CD4-positive, alpha-beta T cell (primary cell): ENCODE measurements at regions not wholly inside any gene's neighbourhood (a gene's known extent, or its start where the extent isn't known, plus 50 kb on each side); places are given as distances from the start of the nearest gene placed in this dataset.

Experiments used
- ATAC-seq: fragments of 200-7000 bp; cut with Tn5 transposase; one replicate; pipeline ENCODE4 v1.10.0; 2022; ENCODE audit warnings: mild to moderate bottlenecking; ENCODE audit not compliant: poor library complexity
- CTCF ChIA-PET: fragments of 350-600 bp; sonication (Branson Sonifier 250); formaldehyde crosslinking; loops from one replicate; lab custom pipeline; 2021; ENCODE audit warnings: antibody characterized with exemption, inconsistent platforms; lab: Charles Lee
- POLR2A ChIA-PET: fragments of 350-600 bp; sonication (Branson Sonifier 250); formaldehyde crosslinking; loops from one replicate; lab custom pipeline; 2021; ENCODE audit warnings: antibody characterized with exemption, inconsistent platforms; lab: Charles Lee
- DNase-seq, 14 experiments: peaks; one replicate each; pipeline ENCODE4 v3.0.0-alpha.2; 2013 to 2020; ENCODE audit warnings: mixed read lengths in 2 of 14
- H3K27ac ChIP-seq, 2 donors: one replicate each; pipeline versions ENCODE4 v1.5.1 to v1.7.0; 2013; ENCODE audit warnings: low read length in 2 of 2, low read depth in 1 of 2, mild to moderate bottlenecking in 1 of 2
- H3K27me3 ChIP-seq, 2 experiments: 1 replicate in 1 of 2; 2 replicates in 1 of 2; pipeline versions ENCODE4 v1.6.1 to v1.7.0; 2013; ENCODE audit warnings: low read length in 2 of 2, control low read depth in 1 of 2, mild to moderate bottlenecking in 1 of 2, moderate library complexity in 1 of 2; ENCODE audit not compliant: insufficient read depth in 2 of 2, control insufficient read depth in 1 of 2
- H3K36me3 ChIP-seq: one replicate; pipeline ENCODE4 v1.6.1; 2013; ENCODE audit warnings: low read length, control low read depth; ENCODE audit not compliant: insufficient read depth
- H3K4me1 ChIP-seq: one replicate; pipeline ENCODE4 v1.6.1; 2013; ENCODE audit warnings: low read length, control low read depth; ENCODE audit not compliant: insufficient read depth
- H3K4me3 ChIP-seq: one replicate; pipeline ENCODE4 v1.5.1; 2013; ENCODE audit warnings: mild to moderate bottlenecking, low read length, moderate library complexity
- H3K9me3 ChIP-seq, 2 experiments: 1 replicate in 1 of 2; 2 replicates in 1 of 2; pipeline versions ENCODE4 v1.6.1 to v1.7.0; 2013; ENCODE audit warnings: low read length in 2 of 2, mild to moderate bottlenecking in 2 of 2, control low read depth in 1 of 2, moderate library complexity in 1 of 2; ENCODE audit not compliant: control insufficient read depth in 1 of 2, insufficient read depth in 1 of 2
- H3K27ac Mint-ChIP-seq: one replicate; pipeline ENCODE4 v1.8.0; 2020; ENCODE audit warnings: mixed read lengths
- H3K27me3 Mint-ChIP-seq: one replicate; pipeline ENCODE4 v1.8.0; 2021; ENCODE audit warnings: mixed read lengths
- H3K36me3 Mint-ChIP-seq: one replicate; pipeline ENCODE4 v1.8.0; 2021; ENCODE audit warnings: low read depth, mixed read lengths
- H3K4me1 Mint-ChIP-seq: one replicate; pipeline ENCODE4 v1.8.0; 2021; ENCODE audit warnings: low read depth, mixed read lengths
- H3K4me3 Mint-ChIP-seq: one replicate; pipeline ENCODE4 v1.8.0; 2020; ENCODE audit warnings: mild to moderate bottlenecking, mixed read lengths
- H3K9me3 Mint-ChIP-seq: one replicate; pipeline ENCODE4 v1.8.0; 2020; ENCODE audit warnings: mixed read lengths
- CTCF ChIP-seq: fragments of 200-600 bp; IDR thresholded peaks from one replicate; pipeline ENCODE4 v1.8.0; 2022; ENCODE audit warnings: antibody characterized with exemption, mild to moderate bottlenecking
- intact Hi-C, 2 experiments: fragments of 100-400 bp; cut with DNase I in 1 of 2; cut with micrococcal nuclease in 1 of 2; formaldehyde crosslinking; loops; one replicate each; pipeline versions ENCODE4 v1.15.1 to v1.9.0; 2023 to 2025; cut with DNase I, micrococcal nuclease

DNA sequence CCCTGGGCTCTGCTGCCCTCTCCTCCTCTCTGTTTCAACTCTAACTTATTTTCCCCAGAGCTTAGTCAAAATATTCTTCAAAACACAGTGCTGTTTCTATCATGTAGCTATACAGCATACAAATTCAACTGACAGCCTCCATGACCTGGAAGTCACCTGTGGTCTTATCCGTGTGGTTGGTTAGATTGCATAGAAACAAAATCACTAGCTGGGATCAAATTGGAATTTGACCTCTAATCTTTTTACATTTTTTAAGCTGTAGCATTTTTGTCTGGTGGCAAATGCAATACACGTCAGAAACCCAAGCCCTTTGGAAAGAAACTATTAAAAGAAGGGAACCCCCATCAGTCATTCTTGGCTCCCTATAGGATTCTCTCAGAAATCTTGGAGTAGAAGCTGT, 57.3 kb downstream of the ABCC12 start:
- Mint-ChIP-seq H3K36me3 (no peaks in the 10 kb centered on the region), H3K27me3 (peaks cover 11% of the 10 kb centered on the region), H3K27ac (no peak overlapping the region), H3K9me3 (no peaks in the 10 kb centered on the region), H3K4me3 (no peak overlapping the region), H3K4me1 (no peaks in the 10 kb centered on the region)
- DNase-seq, result no peak
- no peak for ATAC-seq
- Histone ChIP-seq H3K9me3 (no peaks in the 10 kb centered on the region), H3K4me1 (peaks cover 4% of the 10 kb centered on the region), H3K4me3 (no peak overlapping the region), H3K36me3 (no peaks in the 10 kb centered on the region), H3K27ac (no peak overlapping the region), H3K27me3 (peaks cover 0 to 5% of the 10 kb centered on the region in 2 experiments)
- ChIA-PET POLR2A (no interaction called here), CTCF (interaction anchor here (0.5 kb wide), 1 partner anchor 985 kb away, joined by 3 read pairs; no protein-coding TSS in a partner anchor)
- no peak for TF ChIP-seq CTCF
- intact Hi-C loops, result no loop called here

DNA sequence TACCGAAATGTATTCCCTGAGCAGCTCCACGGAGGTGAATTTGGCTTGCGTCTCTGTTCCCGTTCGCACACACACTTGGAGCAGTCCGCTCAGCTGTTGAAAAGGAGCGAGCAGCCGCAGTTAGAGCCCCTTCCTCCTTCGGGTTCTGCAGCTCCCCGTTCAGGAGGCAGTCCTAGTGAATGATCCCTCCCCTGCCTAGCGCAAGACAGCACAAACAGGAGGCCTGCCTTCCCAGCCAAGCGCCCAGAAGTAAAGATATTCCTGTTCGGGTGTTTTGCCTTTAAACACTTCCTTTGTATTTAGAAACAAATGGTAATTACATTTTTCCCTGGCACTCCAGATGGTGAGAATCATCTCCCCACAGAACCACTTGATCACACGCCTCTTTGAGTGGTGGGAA, 64.7 kb downstream of the ABCC12 start:
- H3K27ac Mint-ChIP-seq, result no peak overlapping the region
- no peak for DNase-seq
- no peak overlapping the region for H3K27ac ChIP-seq
- CTCF ChIA-PET, result no interaction called here
- H3K36me3 Mint-ChIP-seq, result no peaks in the 10 kb centered on the region
- POLR2A ChIA-PET, result no interaction called here
- H3K4me1 Mint-ChIP-seq, result no peaks in the 10 kb centered on the region
- H3K4me3 Mint-ChIP-seq, result no peak overlapping the region
- no peaks in the 10 kb centered on the region for H3K4me1 ChIP-seq
- no peak for TF ChIP-seq CTCF
- H3K36me3 ChIP-seq, result no peaks in the 10 kb centered on the region
- H3K27me3 Mint-ChIP-seq, result peaks cover 13% of the 10 kb centered on the region
- intact Hi-C loops, result no loop called here
- H3K9me3 Mint-ChIP-seq, result no peaks in the 10 kb centered on the region
- H3K27me3 ChIP-seq, result peaks cover 0 to 4% of the 10 kb centered on the region in 2 experiments
- H3K4me3 ChIP-seq, result no peak overlapping the region
- H3K9me3 ChIP-seq, result no peaks in the 10 kb centered on the region
- no peak for ATAC-seq

GRCh38 chr16:48089053-48089792, 66.6 kb downstream of the ABCC12 start:
- H3K9me3 ChIP-seq, result no peaks in the 10 kb centered on the region
- Mint-ChIP-seq H3K36me3 (no peaks in the 10 kb centered on the region), H3K9me3 (no peaks in the 10 kb centered on the region), H3K4me1 (no peaks in the 10 kb centered on the region), H3K4me3 (no peak overlapping the region), H3K27ac (no peak overlapping the region), H3K27me3 (peaks cover 21% of the 10 kb centered on the region)
- no peaks in the 10 kb centered on the region for H3K36me3 ChIP-seq
- no peak overlapping the region for H3K27ac ChIP-seq
- no peaks in the 10 kb centered on the region for H3K4me1 ChIP-seq
- CTCF ChIA-PET, result no interaction called here
- intact Hi-C loops, result no loop called here
- no peak for TF ChIP-seq CTCF
- DNase-seq (no peak), ATAC-seq (no peak)
- POLR2A ChIA-PET, result no interaction called here
- no peak overlapping the region for H3K4me3 ChIP-seq
- peaks cover 0 to 4% of the 10 kb centered on the region in 2 experiments for H3K27me3 ChIP-seq
